GM12878 (cell line): ENCODE measurements at regions not wholly inside any gene's neighbourhood (a gene's known extent, or its start where the extent isn't known, plus 50 kb on each side); places are given as distances from the start of the nearest gene placed in this dataset.

Experiments used
- BRCA1 ChIP-seq: IDR thresholded peaks from 2 replicates; pipeline ENCODE4 v1.6.1; 2011; ENCODE audit warnings: low read depth, low read length, improper control_type of control experiment
- CBX3 ChIP-seq: fragments of 200-600 bp; sonication (generic); IDR thresholded peaks from 2 replicates; pipeline ENCODE4 v1.6.1; 2016; ENCODE audit warnings: low read depth, borderline replicate concordance
- CHD2 ChIP-seq: IDR thresholded peaks from 2 replicates; pipeline ENCODE4 v1.6.1; 2011; ENCODE audit warnings: low read depth, low read length, improper control_type of control experiment, borderline replicate concordance
- RAD51 ChIP-seq: fragments of 450-650 bp; IDR thresholded peaks from 2 replicates; pipeline ENCODE4 v1.6.1; 2016; ENCODE audit warnings: moderate library complexity, mild to moderate bottlenecking, inconsistent platforms
- RCOR1 ChIP-seq: conservative IDR thresholded peaks from 2 replicates; pipeline ENCODE4 v1.6.1; 2012; ENCODE audit warnings: low read depth, low read length, improper control_type of control experiment
- RFX5 ChIP-seq: IDR thresholded peaks from 2 replicates; pipeline ENCODE4 v1.6.1; 2011; ENCODE audit warnings: low read depth, low read length, improper control_type of control experiment
- SMAD1 ChIP-seq: fragments of 450-650 bp; IDR thresholded peaks from 2 replicates; pipeline ENCODE4 v1.6.1; 2018; ENCODE audit warnings: mild to moderate bottlenecking, low read depth; ENCODE audit not compliant: partially characterized antibody
- TF ChIP-seq, protein P1 (sequence below), 3 experiments: IDR thresholded peaks in 2 of 3; conservative IDR thresholded peaks in 1 of 3; 2 replicates each; pipeline ENCODE4 v1.5.1; 2011; ENCODE audit warnings: low read depth in 3 of 3, low read length in 3 of 3, mild to moderate bottlenecking in 3 of 3, control low read depth in 2 of 3, moderate library complexity in 2 of 3, inconsistent platforms in 1 of 3, mixed read lengths in 1 of 3; ENCODE audit not compliant: control insufficient read depth in 2 of 3, insufficient read depth in 1 of 3; ENCODE audit errors: extremely low read depth in 1 of 3
- TF ChIP-seq, protein P2 (sequence below): fragments of 450-650 bp; IDR thresholded peaks from 2 replicates; pipeline ENCODE4 v1.6.1; 2017; ENCODE audit warnings: mild to moderate bottlenecking
- TF ChIP-seq, protein P3 (sequence below): IDR thresholded peaks from 2 replicates; pipeline ENCODE4 v1.6.1; 2011; ENCODE audit warnings: low read depth, low read length, improper control_type of control experiment, borderline replicate concordance

GRCh38 chrX:85501349-85501748 is 121.9 kb upstream of the POF1B start:
- TF ChIP-seq, protein P1, sequence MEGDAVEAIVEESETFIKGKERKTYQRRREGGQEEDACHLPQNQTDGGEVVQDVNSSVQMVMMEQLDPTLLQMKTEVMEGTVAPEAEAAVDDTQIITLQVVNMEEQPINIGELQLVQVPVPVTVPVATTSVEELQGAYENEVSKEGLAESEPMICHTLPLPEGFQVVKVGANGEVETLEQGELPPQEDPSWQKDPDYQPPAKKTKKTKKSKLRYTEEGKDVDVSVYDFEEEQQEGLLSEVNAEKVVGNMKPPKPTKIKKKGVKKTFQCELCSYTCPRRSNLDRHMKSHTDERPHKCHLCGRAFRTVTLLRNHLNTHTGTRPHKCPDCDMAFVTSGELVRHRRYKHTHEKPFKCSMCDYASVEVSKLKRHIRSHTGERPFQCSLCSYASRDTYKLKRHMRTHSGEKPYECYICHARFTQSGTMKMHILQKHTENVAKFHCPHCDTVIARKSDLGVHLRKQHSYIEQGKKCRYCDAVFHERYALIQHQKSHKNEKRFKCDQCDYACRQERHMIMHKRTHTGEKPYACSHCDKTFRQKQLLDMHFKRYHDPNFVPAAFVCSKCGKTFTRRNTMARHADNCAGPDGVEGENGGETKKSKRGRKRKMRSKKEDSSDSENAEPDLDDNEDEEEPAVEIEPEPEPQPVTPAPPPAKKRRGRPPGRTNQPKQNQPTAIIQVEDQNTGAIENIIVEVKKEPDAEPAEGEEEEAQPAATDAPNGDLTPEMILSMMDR (IDR thresholded peaks at IDR 0.05 in 2 of 3, conservative IDR thresholded peaks at IDR 0.05 in 1 of 3; ENCODE audit: control insufficient read depth in 2 of 3, extremely low read depth in 1 of 3, insufficient read depth in 1 of 3, low read depth in 3 of 3, low read length in 3 of 3): no peak
- TF ChIP-seq RCOR1 (no peak), BRCA1 (no peak), CHD2 (no peak), RFX5 (no peak), RAD51 (no peak), SMAD1 (no peak), CBX3 (no peak)
- TF ChIP-seq, protein P2, sequence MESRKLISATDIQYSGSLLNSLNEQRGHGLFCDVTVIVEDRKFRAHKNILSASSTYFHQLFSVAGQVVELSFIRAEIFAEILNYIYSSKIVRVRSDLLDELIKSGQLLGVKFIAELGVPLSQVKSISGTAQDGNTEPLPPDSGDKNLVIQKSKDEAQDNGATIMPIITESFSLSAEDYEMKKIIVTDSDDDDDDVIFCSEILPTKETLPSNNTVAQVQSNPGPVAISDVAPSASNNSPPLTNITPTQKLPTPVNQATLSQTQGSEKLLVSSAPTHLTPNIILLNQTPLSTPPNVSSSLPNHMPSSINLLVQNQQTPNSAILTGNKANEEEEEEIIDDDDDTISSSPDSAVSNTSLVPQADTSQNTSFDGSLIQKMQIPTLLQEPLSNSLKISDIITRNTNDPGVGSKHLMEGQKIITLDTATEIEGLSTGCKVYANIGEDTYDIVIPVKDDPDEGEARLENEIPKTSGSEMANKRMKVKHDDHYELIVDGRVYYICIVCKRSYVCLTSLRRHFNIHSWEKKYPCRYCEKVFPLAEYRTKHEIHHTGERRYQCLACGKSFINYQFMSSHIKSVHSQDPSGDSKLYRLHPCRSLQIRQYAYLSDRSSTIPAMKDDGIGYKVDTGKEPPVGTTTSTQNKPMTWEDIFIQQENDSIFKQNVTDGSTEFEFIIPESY: no peak
- TF ChIP-seq, protein P3, sequence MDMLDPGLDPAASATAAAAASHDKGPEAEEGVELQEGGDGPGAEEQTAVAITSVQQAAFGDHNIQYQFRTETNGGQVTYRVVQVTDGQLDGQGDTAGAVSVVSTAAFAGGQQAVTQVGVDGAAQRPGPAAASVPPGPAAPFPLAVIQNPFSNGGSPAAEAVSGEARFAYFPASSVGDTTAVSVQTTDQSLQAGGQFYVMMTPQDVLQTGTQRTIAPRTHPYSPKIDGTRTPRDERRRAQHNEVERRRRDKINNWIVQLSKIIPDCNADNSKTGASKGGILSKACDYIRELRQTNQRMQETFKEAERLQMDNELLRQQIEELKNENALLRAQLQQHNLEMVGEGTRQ: no peak
